DMS153 (cell line): ENCODE measurements at regions not wholly inside any gene's neighbourhood (a gene's known extent, or its start where the extent isn't known, plus 50 kb on each side); places are given as distances from the start of the nearest gene placed in this dataset.
"Not testable (repeated sequence)": the region's sequence is repeated elsewhere in the genome, so short reads cannot be mapped to it uniquely, and the experiment has no call there.

Experiments
- DNase-seq: peaks from one replicate; lab custom pipeline; 2025; lab: John Stamatoyannopoulos, UW

DNA sequence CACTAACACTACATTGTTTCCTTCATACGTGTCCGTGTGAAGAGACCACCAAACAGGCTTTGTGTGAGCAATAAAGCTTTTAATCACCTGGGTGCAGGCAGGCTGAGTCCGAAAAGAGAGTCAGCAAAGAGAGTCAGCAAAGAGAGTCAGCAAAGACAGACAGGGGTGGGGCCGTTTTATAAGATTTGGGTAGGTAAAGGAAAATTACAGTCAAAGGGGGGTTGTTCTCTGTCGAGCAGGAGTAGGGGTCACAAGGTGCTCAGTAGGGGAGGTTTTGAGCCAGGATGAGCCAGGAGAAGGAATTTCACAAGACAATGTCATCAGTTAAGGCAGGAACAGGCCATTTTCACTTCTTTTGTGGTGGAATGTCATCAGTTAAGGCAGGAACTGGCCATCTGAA, 1226.2 kb downstream of the OTOL1 start:
- DNase-seq: not testable (repeated sequence)

DNA sequence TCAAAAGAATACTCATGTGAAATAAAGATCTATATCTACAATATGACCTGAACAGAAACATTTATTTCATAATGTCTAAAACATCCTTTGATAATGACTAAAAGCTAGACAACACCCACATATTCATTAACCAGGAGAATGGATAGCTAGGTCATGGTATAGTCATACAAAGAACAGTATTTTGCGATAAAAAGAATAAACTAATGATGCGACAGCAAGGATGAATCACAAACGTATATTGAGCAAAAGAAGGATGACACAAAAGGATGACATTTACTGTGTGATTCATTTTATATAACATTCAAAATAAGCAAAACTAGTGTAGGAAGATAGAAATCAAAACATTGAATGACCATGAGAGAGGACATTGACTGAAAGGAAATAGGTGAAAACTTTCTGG, 1233.1 kb downstream of the OTOL1 start:
- DNase-seq: no peak

DNA sequence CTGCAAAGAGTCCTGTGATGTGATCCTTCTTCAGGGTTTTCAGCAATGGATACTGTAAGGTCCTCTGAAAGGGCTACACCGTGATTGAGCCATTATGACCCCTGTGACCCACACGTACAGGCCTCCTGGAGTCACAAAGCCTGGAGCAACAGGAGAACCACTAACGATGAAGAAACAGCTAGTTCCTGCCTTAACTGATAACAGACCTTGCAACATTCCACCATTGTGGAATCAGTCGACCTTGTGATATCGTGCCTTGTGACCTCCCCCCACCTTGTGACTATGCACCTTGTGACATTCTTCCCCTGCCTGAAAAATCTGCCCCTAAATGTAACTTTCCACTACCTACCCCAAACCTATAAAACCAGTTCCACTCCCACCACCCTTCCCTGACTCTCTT, 1235.4 kb downstream of the OTOL1 start:
- DNase-seq: not testable (repeated sequence)

DNA sequence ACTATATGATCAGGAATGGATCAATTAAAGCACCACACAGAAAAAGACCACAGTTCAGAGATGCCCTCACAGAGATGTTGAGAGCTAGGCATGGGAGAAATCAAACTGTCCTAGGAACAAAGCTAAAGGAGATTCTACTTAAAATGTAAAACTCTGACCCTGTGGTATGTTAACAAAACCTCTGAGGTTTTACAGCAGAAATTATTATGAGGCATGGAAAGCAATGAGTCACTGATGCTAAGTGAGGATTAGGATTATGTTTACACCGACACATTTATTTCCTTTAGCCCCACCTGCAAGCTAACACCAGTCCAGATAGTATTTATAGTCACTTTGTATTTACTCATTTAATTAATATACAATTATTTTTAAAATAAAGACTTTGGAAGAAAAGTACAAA, 1242.2 kb downstream of the OTOL1 start:
- DNase-seq: no peak

DNA sequence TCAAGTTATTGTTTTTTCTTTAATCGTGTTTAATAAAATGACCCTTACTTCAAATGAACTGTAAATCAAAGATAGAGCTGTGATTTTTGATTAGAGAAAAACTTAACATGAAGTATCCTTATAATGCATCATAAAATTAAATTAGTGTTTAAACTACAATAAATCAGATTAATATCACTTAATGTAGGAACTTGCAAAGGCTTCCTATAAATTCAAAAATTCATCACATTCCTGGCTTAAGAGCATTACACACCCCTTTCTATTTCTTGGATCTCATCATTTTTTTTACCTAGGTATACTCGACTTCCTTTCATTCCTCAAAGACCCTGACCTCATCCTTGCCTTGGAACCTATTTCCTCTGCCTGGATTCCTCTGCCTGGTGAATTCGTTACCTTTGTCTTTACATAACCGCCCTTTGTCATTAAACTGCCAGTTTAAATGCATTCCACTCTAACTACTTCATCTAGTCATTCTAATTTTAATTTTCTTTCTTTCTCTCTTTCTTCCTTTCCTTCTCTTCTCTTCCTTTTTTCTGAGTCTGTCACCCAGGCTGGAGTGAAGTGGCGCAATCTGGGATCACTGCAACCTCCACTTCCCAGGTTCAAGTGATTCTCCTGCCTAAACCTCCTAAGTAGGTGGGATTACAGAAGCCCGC, 1244.5 kb downstream of the OTOL1 start:
- DNase-seq: no peak

DNA sequence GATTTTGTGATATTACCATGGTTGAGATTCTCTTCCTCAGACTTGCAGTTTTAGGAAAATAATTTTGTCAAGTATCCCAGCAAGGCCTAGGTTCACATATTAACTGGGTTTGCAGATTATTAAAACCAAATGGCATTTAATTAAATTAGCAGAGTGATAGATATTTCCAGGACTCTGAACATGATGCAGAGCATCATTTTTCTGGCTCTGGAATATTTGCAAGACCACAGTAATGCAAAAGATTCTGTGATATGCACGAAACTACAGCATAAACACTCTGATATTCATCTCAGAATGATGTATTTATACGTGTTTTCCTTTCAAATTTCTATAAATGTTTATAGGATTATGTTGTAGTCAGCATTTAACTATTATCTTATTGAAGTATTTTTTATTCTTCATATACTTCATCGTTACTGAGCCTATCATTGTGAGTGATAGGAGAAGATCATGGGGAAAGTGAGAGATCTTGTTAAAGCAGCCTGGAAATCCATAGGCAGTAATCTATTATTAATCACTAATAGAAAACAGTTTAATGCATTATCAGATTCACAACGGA, 1245.6 kb downstream of the OTOL1 start:
- no peak for DNase-seq

DNA sequence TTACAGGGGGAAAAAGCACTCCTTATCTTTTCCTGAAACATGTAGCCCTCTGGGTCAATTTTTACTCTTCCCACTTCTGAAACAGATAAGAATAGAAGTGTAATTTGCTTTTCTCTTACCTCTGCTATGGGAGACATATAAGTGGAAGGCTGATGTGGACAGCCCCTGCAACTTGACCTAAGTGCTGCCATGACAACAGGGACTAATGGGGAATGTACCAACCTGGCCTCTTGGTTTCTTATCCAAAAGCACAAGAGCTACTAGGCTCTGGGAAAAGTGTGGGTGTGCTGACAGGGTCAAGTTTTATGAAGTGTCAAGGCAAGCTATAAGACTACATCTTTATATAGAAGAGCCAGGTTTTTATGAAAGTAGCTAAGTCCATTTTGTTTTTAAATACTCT, 1246.5 kb downstream of the OTOL1 start:
- DNase-seq: no peak

DNA sequence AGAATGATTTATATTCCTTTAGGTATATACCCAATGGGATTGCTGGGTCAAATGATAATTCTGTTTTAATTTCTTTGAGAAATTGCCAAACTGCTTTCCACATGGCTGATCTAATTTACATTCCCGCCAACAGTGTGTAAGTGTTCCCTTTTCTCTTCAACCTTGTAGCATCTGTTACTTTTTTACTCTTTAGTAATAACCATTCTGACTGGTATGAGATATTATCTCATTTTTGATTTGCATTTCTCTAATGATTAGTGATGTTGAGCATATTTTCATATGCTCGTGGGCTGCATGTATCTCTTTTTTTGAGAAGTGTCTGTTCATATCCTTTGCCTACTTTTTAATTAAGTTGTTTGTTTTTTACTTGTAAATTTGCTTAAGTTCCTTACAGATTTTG, 1264.2 kb downstream of the OTOL1 start:
- no peak for DNase-seq

DNA sequence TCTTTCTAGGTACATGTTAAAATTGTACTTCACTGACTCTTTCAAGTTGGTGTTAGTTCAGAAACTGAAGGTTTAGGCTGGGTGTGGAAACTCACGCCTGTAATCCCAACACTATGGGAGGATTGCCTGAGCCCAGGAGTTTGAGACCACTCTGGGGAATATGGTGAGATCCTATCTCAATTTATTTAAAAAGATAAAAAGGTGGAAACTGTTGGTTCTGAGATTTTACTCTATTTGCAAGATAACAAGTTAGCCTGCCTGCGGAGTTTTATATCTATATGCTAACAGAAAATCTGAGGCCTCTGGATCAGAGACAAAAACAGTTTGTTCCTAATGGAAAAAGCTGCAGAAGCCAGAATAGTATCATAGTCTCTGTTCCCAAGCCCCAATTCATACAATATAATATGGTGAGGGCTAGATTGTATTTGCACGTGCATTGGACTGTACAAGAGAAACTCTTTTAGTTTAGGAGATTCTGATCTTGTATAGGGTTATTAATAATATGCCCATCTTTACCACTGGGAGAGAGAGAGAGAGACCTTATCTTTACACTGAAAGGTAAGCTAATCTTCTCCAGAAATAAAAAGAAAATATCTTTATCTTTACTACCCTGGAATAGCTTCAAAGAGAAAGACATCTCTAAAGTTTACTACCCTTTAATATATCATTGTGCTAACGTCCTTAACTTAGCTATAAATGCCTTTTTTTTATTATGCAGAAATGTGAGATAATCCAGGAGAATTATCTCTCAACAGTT, 1267.6 kb downstream of the OTOL1 start:
- DNase-seq: no peak

DNA sequence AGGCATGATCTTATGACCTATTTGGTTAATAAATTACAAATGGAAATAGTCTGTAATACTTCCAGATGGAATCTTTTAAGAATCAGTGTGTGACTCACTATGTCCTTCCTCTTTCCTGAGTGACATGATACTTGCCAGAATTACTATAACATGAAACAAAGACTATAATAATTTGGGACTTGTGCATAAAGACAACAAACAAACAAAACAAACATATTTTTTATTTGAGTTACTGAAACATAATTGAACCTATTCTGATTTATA, 1268.1 kb downstream of the OTOL1 start:
- DNase-seq: no peak

DNA sequence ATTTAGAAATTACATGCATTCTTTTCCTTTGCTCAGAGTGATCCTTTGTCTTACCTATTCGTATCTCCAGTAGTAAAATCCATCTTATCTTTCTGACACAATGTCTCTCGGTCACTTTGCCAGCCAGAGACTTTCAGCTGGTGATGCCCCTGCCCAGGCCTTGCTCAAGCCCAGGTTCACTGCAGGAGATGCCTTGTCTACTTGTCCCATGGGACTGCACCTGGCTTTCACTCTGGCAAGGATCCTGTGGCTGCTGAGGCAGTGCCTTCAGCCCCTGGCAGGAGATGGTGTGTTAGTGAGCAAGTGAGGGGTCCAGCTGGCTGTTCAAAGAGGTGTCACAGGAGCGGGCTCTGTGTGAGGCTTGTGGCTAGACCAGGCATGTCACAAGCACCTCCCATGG, 1268.9 kb downstream of the OTOL1 start:
- no peak for DNase-seq

DNA sequence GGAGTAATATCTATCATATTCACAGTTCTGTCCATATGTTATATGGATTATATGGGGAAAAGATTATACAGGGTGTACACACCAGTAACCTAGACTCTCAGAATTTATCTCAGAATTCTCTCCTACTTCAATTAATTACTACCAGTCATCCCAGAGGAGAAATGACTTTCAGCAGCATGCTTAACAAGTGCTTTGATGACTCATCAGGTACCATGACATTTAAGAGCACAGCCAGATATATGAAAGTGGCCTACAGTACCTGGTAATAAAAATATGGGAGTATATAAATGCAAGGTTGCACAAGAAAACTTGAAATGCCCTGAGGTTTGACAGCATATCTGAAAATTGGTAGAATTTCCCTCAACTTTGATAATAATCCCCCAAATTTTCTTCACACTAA, 1273.0 kb downstream of the OTOL1 start:
- no peak for DNase-seq

DNA sequence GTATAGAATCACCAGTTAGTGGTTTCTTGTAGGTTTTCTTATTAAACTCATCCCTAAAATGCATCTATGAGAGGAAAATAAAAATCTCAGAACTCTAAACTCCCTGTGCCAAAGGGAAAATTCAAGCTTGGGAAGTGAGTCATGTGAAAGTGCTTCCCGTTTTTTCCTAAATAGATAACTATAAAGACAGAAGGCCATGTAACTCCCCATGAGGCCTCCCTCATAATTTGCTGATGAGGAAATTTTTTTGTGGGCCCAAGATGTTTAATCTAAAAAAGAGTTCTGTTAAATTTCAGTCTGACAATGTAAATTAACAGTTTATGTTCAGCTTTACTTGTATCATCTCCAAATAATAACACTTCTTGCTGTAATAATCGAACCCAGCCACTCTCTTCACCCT, 1273.9 kb downstream of the OTOL1 start:
- no peak for DNase-seq

DNA sequence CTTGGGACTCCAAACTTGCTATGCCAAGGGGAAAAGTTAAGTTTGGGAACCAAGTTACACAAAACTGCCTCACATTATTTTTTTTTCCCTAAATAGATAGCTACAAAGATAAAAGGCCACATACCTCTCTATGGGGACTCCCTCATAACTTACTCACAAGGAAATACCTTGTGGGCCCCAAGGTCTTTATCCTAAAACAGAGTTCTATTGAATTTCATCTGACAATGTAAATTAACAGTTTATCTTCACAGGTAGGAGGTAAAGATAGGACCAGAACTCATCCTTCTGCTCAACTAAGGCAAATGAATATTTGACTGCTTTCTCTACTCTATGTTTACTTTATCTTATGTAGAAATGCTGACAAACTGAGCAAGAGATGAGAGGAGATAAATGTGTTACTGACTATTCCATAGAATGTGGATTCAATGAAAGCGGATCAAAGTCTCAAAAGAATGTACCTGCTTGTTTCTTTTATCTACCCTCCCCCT, 1278.0 kb downstream of the OTOL1 start:
- DNase-seq: no peak

DNA sequence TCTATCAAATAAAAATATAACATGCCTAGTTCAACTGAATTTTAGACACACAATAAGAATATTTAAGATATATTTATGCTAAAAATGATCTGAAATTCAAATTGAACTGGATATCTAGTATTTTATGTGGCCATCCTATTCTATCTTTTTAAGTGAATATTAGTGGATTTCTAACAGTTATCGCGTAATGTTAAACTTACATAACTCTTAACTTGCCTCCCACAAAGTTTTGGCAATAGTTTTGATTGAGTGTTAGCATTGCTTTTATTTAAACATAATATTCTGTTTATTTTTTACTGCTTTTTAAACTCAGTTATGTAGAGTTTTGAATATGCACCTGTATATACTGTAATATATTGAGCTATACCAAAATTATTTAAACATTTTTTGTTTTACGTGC, 1279.5 kb downstream of the OTOL1 start:
- DNase-seq: no peak

DNA sequence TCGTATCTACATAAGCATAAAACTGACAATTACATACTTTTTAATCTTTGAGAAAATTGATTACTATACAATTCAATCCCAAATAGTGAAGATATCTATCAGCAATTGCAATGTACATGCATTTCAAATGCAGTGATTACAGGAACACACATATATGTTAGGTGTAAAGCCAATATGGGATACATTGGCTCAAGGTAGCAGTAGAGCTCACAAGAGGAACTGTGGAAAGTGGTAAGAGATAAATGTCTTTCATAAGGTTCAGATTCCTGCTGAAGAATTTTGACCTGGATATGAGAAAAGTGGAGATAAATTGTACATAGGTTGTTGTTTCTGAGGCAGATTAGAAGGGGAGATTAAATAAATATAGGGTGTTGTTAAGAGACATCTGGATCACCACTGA, 1280.5 kb downstream of the OTOL1 start:
- no peak for DNase-seq

DNA sequence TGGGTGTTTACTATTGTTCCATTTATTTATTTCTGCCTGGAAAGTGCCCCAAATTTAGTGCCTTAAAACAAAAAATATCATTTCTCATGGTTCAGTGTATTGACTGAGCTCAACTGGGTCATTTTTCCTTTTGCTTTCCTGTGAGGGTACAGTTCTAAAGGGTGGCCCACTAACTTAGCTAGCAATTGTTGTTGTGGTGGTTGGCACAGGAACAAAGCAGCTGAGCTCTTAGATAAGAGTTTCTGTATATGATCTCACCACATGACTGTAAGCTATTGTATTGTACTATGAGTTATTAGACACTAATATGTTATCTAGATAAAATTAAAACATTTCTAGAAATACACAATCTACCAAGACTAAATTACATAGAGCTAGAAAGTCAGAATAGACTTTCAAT, 1283.7 kb downstream of the OTOL1 start:
- DNase-seq: no peak

DNA sequence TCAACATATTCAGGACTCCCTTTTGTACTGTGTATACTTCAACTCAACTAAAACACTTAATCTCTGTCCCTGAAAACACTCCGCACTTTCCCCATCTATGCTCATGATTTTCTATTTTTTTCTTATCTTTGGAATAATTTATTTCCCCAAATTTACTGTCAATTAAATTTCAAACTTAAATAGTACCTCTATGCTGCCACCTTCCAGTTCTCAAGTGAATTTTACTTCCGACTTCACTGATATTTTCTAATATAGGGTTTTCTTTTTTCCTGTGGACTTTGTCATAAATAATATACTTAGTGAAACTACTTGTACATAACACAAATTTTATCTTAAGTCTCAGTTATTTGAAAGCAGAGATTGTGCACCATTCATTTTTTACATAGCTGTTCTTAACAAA, 1303.3 kb downstream of the OTOL1 start:
- no peak for DNase-seq

DNA sequence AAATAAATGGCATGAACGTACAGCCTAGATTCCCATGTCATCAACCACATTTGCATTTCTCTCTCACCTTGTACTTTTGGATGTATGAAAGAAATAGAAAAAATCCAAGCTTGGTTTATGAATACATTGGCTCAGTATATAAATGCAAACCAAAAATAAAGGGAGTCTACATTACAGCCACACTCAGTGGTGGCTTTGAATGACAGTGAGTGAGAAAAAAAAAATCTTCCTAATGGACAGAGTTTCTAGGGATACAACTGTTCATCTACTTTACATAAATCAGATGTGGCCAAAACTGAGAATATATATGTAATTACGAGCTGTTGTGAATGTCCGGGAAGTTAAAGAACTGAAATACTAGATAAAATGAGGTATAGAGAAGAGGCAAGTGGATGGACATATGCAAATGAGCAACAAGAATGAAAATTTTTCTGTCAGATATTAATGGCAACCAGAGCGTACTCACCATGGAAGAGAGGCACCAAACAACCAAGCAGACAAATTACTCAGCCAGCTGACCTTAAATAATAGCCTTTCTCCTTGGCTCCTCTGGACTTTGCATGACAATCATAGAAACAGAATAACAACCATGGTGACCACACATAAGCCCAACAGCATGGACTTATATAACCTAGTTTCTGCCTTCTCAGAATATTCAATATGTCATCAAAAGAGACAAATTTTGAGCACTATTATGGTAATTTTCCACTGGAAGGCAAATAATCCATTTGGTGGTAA, 1305.8 kb downstream of the OTOL1 start:
- no peak for DNase-seq

DNA sequence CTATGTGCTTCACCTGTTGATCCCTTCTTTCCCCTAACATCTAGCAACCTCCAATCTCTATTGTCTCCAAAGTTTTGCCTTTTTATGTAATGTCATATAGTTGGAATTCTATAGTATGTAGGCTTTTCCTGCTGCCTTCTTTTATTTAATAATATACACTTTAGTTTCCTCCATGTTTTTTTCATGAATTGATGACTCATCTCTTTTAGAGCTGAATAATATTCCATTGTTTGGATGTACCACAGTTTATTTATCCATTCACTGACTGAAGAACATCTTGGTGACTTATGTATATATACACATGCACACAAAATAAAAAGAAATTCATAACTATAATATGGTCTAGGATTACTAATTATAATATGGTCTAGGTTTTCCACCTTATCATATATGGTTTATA, 1314.2 kb downstream of the OTOL1 start:
- no peak for DNase-seq

DNA sequence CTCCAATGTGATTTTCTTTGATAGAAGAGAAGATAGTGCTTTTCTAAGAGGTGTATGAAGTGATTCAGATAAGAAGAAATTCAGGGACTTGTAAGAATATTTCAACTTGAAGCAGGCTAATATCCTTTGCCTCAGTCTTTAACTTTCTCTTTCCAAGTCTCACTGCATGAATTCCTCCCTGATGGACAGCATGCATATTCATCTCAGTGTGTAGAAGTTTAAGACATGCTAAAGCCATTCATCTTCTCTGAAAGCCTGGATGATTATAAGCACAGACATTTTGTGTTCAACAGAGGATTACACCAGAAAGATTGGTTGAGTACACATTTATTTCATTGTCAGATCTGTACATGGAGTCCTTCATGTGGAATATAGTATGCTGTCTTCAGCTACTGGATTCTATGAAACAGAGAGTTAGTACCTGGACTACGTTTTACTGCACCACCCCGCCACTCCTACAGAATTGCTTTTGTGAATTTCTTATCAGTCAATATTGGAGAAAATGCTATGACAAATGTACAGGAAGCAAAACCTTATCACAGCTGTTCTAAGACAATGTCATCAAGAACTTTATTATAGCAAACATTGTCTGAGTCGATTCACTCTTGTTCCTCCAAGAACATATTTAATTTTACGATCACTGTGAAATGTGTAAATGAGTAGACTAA, 1346.1 kb downstream of the OTOL1 start:
- no peak for DNase-seq

DNA sequence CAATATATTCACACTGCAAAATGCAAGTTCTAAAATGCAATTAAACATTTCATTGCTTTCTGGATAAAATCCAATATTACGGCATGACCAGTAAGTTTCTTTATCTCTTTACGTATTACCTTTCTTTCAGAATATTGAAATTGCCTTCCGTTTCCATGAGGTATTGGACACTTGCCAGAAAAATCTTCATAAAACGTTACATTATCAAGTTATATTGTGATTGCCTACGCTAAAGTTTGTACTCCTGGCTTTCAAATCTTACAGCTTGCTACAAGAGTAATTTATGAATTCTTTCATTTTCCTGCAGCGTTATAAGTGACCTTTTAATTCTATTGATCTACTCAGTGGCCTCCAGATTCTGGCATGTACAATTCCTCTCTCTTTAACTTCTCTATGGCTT, 1349.3 kb downstream of the OTOL1 start:
- DNase-seq: no peak

DNA sequence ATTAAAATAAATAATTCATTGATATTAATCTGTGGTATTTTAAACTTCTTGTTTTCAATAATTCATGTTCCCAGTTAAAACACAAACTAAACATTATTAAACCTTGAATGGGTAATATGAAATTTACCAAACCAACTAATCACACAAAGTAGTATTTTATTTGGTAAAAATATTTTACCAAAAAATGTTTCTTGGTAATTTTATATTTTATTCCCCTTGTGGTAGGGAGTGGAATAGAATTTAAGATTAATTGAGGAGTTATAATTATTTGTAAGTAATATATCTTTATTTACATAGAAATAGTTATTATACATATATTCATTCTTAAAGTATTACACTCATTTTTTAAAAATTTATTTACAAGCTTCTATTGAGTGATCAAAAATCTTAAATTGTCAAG, 1350.9 kb downstream of the OTOL1 start:
- DNase-seq: no peak
